HG03045 (cell line): ENCODE measurements at regions not wholly inside any gene's neighbourhood (a gene's known extent, or its start where the extent isn't known, plus 50 kb on each side); places are given as distances from the start of the nearest gene placed in this dataset.

Experiments used
- ATAC-seq: cut with Tn5 transposase; IDR thresholded peaks from one replicate; pipeline ENCODE4 v1.9.1; 2021; ENCODE audit warnings: mild to moderate bottlenecking, moderate library complexity; ENCODE audit not compliant: unreplicated experiment

DNA sequence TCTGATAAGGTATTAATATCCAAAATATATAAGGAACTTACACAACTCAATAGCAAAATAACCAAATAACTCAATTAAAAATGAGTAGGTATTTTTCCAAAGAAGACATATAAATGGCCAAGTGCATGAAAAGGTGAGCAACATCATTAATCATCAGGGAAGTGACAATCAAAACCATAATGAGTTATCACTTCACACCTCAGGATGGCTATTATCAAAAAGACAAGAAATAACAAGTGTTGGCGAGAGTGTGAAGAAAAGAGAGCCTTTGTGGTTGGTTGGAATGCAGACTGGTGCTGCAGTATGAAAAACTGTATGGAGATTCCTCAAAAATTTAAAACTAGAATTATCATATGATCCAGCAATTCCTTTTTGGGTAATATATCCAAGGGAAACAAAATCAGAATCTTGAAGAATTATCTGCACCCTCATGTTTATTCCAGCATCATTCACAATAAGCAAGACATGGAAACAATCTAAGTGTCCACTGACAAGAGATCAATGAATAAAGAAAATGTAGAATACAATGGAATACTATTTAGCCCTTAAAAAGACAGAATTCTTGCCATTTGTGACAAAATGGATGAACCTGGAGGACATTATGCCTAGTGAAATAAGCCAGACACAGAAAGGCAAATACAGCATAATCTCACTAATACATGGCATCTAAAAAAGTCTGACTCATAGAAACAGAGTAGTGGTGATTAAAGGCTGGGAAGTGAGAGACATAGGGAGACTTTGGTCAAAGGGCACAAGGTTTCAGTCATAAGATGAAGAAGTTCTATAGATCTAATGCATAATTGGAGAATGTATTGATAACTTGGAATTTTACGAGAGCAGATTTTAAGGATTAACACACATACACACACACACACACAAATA lies 175.6 kb downstream of the FOXA2 start:
- ATAC-seq: no peak

DNA sequence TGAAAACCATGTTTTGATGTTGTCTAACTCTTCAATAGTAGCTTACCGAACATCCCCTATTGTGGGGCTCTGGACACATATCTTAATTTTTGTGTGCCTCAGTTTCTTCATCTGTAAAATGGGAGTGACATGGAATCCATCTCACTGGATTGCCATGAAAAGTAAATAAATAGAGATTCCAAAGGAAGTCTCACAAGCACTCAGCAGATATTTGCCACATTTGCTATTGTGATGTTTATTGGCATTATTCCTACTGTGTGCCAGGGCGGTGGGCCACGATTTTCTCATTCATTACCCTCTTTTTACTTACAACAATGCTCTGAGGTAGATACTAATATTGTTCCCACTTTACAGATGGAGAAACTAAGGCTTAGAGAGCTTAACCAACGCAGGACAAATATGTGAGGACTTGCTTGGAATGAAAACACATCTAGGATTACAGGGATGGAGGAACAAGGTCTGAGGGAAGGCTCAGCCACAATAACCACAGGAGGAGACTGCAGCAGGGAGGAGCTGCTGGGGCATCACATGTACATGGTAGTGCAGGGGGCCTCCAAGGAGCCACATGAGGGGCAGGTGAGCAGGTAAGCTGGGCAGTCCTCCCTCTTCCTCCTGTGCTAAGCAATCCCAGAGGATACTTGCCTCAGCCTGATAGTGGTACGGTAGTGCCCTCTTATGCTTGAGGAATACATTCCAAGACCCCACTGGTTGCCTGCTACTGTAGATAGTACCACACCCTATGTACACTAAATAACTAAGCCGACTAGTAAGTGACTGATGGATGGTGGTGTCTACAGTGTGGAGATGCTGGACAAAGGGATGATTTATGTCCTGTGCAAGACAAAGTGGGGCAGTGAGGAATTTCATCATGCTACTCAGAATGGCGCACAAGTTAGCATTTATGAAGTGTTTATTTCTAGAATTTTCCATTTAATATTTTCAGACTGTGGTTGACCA lies 176.9 kb downstream of the FOXA2 start:
- ATAC-seq: no peak

DNA sequence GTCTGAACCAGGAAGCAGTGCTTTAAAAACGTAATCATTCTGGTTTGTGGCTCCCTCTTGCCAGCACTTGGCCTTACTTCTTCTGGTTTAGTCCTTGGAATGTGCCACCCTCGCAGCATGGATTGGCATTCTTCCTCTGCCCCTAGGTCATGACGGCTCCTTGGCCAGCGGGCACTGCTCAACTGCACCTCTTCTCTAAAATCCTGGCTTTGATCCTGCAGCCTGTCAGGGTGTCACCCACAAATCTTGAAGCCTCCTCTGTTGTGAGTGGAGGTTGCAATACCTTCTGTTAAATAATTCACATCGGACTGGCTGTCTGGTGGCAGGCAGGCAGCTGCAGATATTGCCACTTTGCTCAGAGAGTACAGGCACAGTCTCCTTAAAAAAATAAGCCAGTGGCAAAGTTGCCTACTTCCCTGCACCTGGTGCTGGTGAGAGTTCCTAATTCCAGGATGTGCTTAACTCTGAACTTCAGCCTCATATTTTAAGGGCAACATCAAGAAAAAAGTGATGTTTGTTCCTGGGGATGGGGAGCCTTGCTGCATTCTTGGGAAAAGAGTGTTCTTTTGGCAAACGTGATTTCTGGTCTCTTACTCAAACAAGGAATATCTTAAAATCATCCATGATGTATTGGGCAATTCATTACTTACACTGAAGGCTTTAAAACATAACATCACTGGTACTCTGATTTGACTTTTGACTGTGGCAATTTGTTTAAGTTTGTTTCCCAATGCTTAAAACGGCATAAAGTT lies 179.8 kb downstream of the FOXA2 start:
- ATAC-seq: no peak

DNA sequence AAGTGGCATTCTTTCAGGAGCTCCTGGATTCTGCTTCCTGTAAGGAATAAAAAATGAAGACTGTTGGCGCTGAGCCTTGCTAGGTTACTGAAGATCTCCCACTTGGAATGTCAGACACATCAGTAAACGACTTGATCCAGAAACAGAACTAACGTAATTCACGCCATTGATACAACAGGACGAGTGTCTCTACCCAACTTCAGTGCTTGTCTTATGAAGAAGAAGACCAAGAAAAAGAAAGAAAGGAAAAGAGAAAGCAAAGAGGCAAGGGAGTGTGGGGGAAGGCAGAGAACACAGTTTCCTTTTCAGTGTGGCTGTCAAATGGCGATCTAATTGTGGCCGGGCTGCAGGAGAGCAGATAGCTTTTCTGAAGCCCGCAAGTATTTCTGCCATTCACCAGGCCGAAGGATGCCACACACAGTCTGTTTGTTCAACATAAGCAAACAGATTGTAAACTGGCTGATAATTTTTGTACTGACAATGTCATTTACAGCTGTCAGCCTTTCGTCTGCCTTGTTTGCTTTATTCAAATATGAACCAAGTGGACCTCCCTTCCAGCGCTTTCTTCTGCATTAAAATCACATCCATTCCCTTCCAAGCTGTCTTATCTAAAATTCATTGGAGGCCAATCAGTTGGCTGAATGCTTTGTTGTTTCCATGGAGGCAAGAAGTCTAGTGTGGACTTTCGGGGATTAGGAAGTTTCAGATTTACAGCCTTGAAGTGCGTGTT lies 180.6 kb downstream of the FOXA2 start:
- no peak for ATAC-seq

DNA sequence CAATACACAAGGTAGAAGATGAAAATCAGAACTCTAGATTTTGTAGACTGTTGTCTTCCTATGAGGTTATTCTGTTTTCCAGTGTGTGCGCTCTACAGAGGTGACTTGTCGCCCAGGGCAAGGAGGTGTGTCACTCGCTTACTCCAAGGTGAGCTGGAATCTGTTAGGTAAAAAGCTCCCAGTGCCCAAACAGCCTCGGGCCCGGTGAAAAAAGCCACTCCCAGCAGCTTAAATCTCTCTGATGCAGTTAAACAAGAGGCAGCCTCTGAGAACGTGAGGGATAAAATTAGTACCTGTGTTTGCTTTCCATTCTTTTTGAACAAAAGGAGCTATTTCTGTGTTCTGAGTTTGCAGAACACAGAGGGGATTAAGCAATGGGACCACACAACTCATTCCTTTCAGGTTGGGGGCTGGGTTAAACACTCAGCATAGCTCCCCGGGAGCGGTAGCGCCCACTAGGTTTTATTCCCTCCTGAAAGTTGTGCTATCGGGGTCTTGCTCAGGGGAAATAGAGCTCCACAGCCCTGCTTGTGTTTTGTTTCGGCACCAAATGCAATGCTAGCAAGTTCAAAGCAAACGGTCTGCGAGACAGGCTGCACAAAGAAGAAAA lies 181.2 kb downstream of the FOXA2 start:
- ATAC-seq: no peak

DNA sequence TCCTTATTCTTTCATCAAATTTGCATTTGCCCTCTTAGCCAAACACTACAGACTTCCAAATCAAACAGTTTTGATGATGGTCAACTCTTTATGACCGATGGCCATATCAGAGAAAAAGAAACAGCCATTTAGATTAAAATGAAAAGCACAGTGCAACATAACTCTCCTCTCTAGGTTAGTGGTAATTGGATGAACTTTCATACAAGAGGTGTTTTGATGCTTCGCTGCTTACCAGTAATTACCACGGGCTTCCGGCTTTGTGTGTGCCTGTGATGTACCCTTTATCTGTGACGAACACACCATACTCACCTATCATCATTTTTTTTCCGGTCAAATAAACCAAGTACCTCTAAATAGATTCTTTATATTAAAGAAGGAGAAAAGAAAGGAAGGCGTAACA lies 181.8 kb downstream of the FOXA2 start:
- ATAC-seq: no peak

DNA sequence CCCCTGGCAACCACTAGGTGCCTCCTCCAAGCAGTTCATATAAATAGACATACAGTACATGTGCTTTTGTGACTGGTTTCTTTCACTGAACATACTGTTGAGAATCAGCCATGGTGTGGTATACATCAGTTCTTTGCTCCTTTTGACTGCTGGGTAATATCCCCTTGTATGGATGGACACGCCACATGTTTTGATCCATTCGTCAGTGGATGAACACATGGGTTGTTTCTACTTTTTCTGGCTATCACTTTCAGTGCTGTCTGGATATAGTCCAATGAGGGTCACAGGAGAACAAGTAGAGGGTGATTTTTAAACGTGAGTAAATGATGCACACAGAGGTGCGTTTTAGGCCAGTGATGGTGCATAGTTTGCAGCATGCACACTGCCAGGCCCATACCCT lies 183.9 kb downstream of the FOXA2 start:
- ATAC-seq: no peak

DNA sequence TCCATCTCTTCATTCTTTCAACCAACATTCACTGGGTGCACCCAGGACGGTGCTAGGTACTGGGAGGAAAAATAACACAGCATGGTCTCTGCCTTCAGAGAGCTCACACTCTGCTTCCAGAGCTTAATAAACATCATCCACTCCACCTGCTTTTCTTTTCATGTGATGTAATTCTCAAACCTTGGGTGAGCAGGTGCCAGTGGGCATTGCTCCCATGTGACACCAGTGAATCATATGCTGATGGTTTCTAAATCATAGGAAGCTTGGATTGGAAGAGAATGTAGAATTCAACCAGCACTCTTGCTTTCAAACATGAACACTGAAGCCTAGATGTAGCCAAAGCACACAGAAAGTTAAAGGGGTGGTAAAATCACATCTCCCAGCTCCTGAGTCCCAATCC lies 189.8 kb downstream of the FOXA2 start:
- no peak for ATAC-seq

DNA sequence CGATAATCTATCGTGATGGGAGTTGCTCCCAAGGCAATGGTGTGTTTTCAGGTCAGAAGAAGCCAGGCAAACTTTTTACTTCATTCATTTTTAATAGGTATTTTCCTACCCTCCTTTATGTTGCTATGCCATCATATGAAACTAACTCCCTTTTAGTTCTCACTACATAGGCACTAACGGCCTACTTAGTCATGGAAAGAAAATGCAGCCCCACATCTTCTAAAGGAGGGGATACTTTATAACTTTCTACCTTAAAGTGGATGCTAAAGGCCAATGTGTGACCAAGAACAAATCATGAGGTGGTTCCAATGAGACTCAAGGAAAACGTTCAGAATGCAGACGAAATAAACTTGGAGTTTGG lies 193.8 kb downstream of the FOXA2 start:
- no peak for ATAC-seq

DNA sequence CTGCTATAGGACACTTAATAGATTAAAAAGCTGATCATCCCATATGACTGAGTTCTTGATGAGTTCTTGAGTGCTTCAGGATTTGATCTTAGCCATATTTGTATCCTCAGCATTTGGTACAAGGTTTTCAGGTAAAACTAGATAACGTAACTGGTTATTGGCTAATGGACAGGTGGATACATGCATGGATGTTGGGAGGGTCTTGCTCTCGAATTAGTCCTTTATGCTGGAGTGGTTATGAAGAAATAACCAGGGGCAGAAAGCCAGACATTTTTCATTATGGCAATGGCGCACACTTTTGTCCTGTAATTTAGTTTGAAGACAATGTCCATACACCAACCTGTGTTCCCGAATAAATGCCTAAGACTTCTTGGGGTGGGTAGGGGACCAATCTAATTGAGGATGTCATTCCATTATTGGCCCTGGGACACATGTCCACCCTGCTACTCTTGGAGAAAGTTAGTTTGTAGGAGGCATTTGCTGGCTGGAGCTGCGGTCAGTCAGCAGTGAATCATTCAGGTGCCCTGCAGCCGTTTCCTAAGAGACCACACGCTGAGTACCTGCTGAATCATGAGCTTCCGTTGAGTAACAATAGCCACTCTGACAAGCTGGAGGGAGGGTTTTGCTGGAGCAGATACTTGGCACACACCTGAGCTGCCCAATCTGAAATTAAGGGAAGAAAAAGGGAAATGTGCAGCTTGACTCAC lies 194.4 kb downstream of the FOXA2 start:
- ATAC-seq: no peak

DNA sequence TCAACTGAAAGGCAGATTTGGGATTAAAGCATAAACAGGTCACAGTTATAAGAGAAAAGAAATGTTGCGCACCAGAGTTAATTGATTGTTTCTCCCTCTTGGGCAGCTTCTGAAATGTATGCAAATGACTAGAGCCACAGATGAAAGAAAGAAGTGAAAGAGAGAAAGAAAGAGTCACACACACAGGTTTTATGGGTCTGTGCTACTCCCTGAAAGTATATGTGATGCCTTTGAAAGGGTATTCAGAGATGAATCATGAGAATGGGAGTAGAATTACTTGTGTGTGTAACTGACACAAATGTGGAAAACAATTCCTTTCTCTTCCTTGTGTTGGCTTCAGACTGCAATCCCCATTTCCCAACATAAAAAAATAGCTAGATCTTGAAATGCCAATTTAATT lies 196.9 kb downstream of the FOXA2 start:
- no peak for ATAC-seq

DNA sequence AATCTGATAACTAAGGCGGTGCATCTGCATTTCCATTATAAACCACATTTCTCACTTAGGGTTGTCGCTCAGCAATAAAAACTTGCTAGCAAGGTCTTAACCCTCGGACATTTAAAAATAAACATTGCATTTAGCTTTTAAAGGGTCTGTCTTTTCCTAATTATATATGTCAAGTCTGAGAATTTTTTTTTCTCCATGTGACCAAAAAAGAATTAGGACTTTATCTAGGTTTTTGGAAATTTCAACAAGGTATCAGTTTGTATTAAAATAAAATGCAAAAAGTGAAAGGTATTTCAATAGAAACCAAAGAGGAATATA lies 198.1 kb downstream of the FOXA2 start:
- ATAC-seq: no peak

DNA sequence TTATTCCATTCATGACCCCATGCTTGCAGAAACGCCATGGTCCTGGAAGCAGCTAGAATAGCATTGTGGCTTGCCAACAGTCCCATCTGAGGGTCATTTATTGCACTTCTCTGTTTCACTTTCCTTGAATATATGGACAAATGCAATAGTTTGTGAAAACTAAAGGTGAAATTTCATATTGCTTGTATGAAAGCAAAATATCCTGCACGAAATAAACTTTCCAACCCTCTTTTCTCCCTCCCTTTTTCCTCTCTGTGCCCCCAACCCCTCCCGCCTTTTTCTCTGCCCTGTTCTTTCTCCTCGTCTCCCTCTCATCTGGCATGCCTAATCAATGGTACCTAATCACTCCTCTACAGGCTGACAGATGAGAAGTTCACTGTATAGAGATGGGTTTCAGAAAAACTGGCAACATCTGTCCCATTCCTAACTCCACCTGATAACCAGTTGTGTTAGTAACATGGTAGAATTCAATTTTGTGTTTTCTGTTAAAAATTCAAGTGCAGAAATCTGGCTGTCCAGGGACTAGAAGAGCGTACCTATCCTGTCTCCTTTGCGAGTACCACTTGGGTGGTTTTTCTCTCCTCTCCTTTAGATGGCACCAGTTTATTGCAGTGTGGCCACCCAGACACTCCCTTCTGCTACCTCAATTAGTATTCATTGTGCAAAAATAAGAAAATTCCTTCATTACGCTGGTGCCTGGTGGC lies 198.6 kb downstream of the FOXA2 start:
- no peak for ATAC-seq

DNA sequence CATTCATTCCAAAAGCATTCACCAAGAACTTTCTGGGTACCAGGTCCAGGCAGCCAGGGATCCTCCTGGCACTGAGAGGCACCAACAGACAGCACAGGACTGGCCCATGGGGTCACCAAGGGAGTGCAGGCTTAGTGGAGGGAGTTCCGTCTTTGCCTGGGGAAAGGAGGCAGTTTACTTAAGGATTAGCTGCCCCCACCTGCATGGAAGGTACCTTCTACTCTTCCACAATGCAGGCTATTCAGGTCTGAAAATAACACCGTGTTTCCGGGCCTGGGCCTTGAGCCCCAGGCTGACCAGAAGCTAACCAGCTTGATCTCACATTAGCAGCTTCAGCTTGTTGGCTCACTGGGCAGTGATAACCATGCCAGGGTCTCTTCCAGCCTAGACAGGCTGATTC lies 199.4 kb downstream of the FOXA2 start:
- no peak for ATAC-seq

DNA sequence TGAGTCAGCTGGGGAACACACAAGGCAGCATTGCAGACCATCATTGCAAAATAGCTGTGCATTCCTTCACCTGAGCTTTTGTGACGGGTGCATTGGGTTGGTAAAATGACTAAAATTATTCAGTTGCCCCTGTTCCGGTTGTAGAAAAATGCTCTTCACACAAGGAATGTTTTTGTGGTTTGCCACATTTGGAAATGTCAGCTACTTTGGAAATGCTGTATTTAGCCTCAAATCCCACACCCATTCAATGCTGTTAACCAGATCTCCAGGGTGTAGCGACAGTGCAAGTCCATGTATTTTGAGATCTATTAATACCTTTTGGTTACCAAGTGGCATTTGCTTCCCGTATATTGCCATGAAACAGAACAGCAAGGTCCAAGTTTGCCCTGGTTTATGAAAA lies 201.2 kb downstream of the FOXA2 start:
- ATAC-seq: no peak

DNA sequence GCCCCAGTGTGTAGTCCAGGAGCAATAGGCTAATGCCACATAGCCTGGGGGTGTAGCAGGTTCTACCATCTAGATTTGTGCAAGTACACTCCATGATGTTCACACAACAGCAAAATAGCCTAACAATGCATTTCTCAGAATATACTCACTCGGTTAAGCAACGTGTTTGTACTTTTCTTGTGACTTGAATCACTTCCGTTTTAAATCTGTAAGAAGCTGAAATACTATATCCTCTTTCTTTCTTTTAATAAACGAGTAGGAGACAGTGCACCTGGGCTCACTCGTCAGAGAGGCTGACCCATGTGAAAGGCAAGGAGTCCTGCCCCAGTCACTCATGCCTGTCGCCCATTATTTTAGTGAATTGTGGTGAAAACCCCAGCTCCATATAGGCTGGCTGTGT lies 201.6 kb downstream of the FOXA2 start:
- ATAC-seq: no peak

DNA sequence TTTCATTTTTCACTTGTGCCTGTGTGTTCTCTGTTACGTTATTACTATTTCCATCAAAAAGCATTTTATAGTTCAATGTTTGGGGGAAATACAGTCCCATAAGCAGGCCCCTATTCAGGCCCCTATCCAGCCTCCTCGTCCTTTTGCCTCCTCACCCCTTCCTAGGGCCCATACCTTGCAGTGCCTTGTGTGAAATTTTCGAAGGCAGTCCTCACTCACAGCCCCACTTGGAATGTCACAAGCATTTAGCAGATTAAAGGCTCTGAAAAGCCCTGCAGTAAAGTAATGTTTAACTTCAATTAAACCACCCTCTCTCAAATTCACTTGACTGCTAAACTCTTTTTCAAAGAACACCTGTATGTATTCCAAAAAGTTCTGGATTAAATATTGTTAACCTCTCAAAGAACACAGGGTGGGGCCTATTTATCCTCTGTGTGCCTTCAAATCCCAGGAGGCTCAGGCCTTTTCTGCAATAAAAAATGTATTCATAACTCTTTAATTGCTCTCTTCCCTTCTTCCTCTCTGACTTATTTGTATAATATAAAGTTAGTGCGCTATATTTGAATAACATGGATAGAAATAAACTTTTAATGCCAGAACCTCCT lies 202.5 kb downstream of the FOXA2 start:
- ATAC-seq: no peak

DNA sequence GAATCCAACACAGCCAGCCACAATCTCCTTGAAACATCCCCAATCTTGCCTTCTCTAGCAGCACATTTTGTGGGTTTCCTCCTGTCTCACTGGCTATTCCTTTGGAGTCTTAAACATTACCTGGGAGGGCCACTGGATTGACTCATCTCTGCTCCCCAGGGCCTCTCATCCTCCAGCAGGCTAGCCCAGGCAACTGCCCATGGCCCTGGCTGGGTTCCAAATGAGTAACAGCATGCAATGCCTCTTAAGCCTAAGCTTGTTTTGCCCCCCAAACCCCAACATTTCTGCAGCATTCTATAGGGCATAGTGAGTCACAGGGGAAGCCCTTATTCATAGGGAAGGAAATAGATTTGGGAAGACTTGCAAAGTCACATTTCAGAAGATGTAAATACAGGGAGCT lies 204.9 kb downstream of the FOXA2 start:
- ATAC-seq: no peak
